ENCODE measurements at regions not wholly inside any gene's neighbourhood (a gene's known extent, or its start where the extent isn't known, plus 50 kb on each side); places are given as distances from the start of the nearest gene placed in this dataset.
"Not testable (repeated sequence)": the region's sequence is repeated elsewhere in the genome, so short reads cannot be mapped to it uniquely, and the experiment has no call there.

DNA sequence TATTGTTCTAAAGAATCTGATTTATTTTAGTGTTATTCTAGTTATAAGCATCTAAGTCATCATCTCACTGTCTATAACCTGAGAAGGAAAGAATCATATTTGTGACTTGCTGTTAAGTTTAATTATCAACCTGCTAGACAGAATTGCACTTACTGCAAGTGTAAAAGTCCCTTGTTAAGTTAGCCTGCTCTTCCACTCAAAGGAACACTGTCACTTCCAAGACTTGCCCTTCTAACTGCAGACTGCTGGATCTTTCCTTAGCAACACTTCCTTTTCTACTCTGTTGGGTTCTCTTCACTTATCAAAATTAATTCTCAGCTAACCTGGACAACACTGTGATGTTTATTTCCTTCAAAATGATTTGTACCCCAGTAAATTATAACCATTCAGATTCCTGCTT is 323.2 kb upstream of the TFPI start:
- no peak overlapping the region for H3K4me3 ChIP-seq (ENCODE audit: low read depth, low read length)
- no peak for TF ChIP-seq CTCF (IDR thresholded peaks at IDR 0.05; ENCODE audit: low read depth, low read length)

DNA sequence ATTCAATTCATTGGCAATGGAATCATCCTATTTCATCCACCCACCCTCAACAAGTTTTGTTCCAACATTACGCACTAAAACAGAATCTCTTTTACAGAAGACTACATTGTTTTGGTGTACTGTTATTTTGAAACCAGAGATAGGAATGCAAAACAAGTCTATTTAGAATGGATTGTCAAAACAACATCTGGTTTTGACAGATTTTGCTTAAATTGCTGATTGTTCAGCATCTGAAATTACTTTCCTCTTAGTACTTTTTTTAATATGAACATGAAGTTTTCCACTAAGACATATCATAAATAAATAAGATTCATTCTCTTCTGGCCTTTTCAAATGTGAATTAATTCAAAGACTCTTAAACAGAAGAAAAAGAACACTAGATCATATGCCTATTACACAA is 323.9 kb upstream of the TFPI start:
- H3K4me3 ChIP-seq (ENCODE audit: low read depth, low read length) = no peak overlapping the region
- no peak for TF ChIP-seq CTCF (IDR thresholded peaks at IDR 0.05; ENCODE audit: low read depth, low read length)

DNA sequence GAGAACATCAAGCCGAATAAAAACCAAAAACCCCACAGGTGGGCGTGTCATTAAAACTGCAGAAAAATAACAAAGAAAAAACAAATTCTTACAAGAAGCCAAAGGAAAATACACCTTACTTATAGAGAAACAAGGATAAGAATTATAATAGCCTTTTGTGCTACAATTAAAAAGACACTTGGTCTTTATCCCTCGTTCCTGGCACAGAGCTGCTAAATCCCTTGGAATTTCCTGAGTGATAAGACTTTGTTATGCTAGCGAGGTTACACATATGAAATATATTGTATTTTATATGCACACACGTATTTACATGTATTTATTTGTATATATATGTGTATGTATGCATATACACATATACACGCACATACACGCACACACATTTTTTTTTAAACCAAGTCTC is 325.3 kb upstream of the TFPI start:
- no peak for TF ChIP-seq CTCF (IDR thresholded peaks at IDR 0.05; ENCODE audit: low read depth, low read length)
- no peak overlapping the region for H3K4me3 ChIP-seq (ENCODE audit: low read depth, low read length)

GRCh38 chr2:187884003-187884402 is 329.8 kb upstream of the TFPI start:
- TF ChIP-seq CTCF (IDR thresholded peaks at IDR 0.05; ENCODE audit: low read depth, low read length) = no peak

GRCh38 chr2:187890690-187891089 is 336.5 kb upstream of the TFPI start:
- H3K4me3 ChIP-seq (ENCODE audit: low read depth, low read length) = no peak overlapping the region
- TF ChIP-seq CTCF (IDR thresholded peaks at IDR 0.05; ENCODE audit: low read depth, low read length) = no peak

More at GRCh38 chr2:187884003-187884402, 329.8 kb upstream of the TFPI start:
- no peak overlapping the region for H3K4me3 ChIP-seq (ENCODE audit: low read depth, low read length)

GRCh38 chr2:187900021-187900420 is 345.8 kb upstream of the TFPI start:
- no peak for TF ChIP-seq CTCF (IDR thresholded peaks at IDR 0.05; ENCODE audit: low read depth, low read length)

GRCh38 chr2:187906021-187906420 is 351.8 kb upstream of the TFPI start:
- no peak for TF ChIP-seq CTCF (IDR thresholded peaks at IDR 0.05; ENCODE audit: low read depth, low read length)
- H3K4me3 ChIP-seq (ENCODE audit: low read depth, low read length) = no peak overlapping the region

More at GRCh38 chr2:187900021-187900420, 345.8 kb upstream of the TFPI start:
- H3K4me3 ChIP-seq (ENCODE audit: low read depth, low read length) = no peak overlapping the region

GRCh38 chr2:187910922-187911321 is 356.7 kb upstream of the TFPI start:
- not testable (repeated sequence) for H3K4me3 ChIP-seq (ENCODE audit: low read depth, low read length)
